OCI-LY1 (cell line): ENCODE measurements at regions not wholly inside any gene's neighbourhood (a gene's known extent, or its start where the extent isn't known, plus 50 kb on each side); places are given as distances from the start of the nearest gene placed in this dataset.

Experiments
- CTCF ChIP-seq: fragments of 200-600 bp; sonication (generic), shearing (Covaris generic); IDR thresholded peaks from 2 replicates; pipeline ENCODE4 v1.5.1; 2017; ENCODE audit warnings: mild to moderate bottlenecking, antibody characterized with exemption, low read length, moderate library complexity, mixed read lengths
- EZH2 ChIP-seq: fragments of 200-600 bp; sonication (generic), shearing (Covaris generic); IDR thresholded peaks from 2 replicates; pipeline ENCODE4 v1.8.0; 2017; ENCODE audit warnings: borderline replicate concordance, mixed run types, mild to moderate bottlenecking, antibody characterized with exemption, low read length, moderate library complexity, mixed read lengths

- TF ChIP-seq CTCF (no peak), EZH2 (no peak)
These were observed 135.4 kb upstream of the GPR12 start for GRCh38 chr13:26895808-26896466.
